ENCODE measurements at regions not wholly inside any gene's neighbourhood (a gene's known extent, or its start where the extent isn't known, plus 50 kb on each side); places are given as distances from the start of the nearest gene placed in this dataset.
A peak's percentile ranks its signal among the peaks of the same experiment; 100 is the strongest.

DNA sequence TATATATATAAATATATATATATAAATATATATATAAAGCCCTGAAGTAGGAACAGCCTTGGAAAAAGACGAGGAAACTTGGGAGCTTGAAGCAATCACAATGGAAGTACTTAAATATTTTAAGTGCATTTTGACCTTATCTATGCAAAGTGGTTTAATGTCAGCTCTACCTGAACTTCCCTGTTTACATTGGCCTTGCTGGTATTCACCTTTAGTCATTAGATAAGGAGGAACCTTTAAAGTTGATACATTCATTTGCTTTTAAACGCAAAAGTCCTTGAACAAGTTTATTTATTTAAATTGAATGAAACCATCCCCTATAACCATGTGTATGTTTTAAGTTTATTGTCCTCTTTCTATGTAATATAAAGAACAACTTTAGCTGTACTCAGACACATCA, 166.7 kb upstream of the ANKRD50 start:
- no peak for DNase-seq (ENCODE audit: low read depth)
- no peak overlapping the region for H3K4me3 ChIP-seq (ENCODE audit: low read length)
- TF ChIP-seq, protein P1, sequence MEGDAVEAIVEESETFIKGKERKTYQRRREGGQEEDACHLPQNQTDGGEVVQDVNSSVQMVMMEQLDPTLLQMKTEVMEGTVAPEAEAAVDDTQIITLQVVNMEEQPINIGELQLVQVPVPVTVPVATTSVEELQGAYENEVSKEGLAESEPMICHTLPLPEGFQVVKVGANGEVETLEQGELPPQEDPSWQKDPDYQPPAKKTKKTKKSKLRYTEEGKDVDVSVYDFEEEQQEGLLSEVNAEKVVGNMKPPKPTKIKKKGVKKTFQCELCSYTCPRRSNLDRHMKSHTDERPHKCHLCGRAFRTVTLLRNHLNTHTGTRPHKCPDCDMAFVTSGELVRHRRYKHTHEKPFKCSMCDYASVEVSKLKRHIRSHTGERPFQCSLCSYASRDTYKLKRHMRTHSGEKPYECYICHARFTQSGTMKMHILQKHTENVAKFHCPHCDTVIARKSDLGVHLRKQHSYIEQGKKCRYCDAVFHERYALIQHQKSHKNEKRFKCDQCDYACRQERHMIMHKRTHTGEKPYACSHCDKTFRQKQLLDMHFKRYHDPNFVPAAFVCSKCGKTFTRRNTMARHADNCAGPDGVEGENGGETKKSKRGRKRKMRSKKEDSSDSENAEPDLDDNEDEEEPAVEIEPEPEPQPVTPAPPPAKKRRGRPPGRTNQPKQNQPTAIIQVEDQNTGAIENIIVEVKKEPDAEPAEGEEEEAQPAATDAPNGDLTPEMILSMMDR (IDR thresholded peaks at IDR 0.05; ENCODE audit: insufficient read depth, low read depth, low read length, missing control alignments): no peak

DNA sequence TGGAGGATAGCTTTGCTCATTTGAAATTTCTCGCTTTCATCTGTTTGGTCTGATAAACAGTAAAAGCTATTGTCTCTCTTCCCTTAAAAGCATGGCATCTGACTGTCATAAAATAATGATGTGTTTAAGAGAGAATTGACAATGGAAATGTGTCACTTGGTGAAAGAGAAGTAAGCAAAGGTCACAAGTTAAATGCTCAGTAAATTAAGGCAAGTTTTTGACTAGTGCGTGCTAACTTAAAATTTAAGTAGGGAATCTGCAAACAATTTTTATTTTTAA, 161.6 kb upstream of the ANKRD50 start:
- TF ChIP-seq, protein P1 (IDR thresholded peaks at IDR 0.05; ENCODE audit: insufficient read depth, low read depth, low read length, missing control alignments): no peak
- no peak for DNase-seq (ENCODE audit: low read depth)
- no peak overlapping the region for H3K4me3 ChIP-seq (ENCODE audit: low read length)

DNA sequence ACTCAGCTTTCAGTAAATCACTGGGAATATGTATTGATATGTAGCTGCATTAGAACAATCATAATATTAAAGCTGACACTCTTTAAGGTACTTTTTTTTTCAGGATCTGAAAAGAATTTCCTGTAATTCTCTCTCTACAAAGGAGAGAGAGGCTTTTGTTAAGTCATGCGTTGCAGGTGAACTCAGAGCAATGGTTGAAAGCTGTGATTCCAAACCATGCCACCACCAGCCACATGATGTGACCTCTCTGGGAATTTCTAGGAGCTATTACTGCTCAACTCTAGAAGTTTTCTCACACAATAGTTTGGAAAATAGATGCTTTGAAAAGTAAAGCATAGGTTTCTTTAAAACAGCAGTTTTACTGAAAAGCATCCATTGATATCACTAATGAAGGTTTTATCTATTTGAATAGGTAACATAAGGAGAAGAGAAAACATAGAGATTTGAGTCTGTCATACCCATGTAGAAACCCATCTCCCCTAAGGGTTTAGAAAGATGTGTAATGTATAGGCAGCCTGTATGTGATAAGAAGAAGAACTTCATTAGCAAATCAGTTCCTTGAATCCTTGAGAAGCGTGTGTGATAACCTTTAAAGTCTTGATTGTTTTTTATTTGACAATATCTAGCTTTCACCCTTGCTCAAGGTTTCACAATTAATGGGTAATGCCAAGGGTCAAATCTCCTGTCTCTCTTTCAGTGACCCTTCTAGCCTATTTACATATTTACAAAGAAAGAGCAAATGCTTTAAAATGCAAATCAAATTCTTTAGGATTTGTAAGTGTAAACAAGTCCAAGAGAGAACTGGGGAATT, 161.0 kb upstream of the ANKRD50 start:
- TF ChIP-seq, protein P1 (IDR thresholded peaks at IDR 0.05; ENCODE audit: insufficient read depth, low read depth, low read length, missing control alignments): no peak
- H3K4me3 ChIP-seq (ENCODE audit: low read length): no peak overlapping the region
- no peak for DNase-seq (ENCODE audit: low read depth)

DNA sequence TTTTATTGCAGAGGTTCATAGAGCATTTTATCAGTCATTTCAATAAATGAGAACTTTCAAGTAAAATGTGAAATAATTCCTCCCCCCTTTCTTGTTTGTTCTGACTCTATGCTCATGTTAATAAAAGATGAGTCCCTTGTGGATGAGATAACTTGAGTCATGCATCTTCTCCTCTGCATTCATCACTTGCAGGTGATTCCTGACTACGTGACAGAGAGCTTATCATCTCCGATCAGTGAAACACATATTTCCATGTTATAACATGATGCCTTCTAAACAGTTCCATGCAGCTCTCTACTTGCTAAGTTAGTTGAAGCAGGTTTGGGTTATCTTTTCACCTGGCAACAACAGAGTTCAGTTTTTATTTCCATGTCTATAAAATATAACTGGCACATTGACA, 160.1 kb upstream of the ANKRD50 start:
- TF ChIP-seq, protein P1 (IDR thresholded peaks at IDR 0.05; ENCODE audit: insufficient read depth, low read depth, low read length, missing control alignments): no peak
- no peak overlapping the region for H3K4me3 ChIP-seq (ENCODE audit: low read length)
- DNase-seq (ENCODE audit: low read depth): no peak

DNA sequence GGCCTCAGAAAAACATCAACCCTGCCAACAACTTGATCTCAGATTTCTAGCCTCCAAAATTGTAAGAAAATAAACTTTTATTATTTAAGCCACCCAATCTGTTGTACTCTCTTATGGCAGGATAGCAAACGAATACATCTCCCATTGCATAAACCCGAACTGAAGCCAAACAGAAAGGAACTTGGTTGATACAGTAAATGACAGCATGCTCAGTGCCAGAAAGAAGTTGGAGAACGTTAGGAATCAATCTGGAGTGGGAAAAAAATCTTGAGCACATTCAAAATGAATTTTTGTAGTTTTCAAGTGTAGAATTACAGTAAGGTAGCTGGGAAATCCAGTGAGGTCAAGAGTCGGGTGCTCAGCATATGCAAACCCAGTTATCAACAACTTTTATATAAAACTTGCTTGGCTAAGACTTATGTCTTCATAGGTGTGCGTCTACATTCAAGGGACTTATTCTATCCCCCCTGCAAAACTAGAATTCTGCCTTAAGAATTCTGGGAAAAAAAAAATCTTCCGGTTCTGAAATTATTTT, 157.5 kb upstream of the ANKRD50 start:
- TF ChIP-seq, protein P1 (IDR thresholded peaks at IDR 0.05; ENCODE audit: insufficient read depth, low read depth, low read length, missing control alignments): no peak
- DNase-seq (ENCODE audit: low read depth): no peak
- no peak overlapping the region for H3K4me3 ChIP-seq (ENCODE audit: low read length)

DNA sequence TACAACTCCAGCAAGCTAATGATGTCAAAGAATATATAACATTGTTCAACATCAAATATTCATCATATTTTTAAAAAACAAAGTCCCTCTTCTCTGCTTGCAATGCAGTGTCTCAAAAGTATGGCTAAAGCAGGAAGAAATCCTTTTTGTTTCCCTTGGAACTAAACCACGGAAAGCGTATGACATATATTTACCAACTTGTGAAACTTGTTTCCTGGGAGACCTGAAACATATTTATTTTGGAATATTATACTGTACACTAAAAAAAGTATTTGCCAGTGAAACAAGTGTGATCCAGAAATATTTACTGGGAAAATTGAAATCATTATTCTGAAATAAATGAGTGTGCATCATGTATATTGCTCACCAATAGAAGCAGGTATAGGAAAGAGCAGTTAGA, 156.0 kb upstream of the ANKRD50 start:
- TF ChIP-seq, protein P1 (IDR thresholded peaks at IDR 0.05; ENCODE audit: insufficient read depth, low read depth, low read length, missing control alignments): no peak
- peak; percentile 24 for DNase-seq (ENCODE audit: low read depth)
- H3K4me3 ChIP-seq (ENCODE audit: low read length): no peak overlapping the region

DNA sequence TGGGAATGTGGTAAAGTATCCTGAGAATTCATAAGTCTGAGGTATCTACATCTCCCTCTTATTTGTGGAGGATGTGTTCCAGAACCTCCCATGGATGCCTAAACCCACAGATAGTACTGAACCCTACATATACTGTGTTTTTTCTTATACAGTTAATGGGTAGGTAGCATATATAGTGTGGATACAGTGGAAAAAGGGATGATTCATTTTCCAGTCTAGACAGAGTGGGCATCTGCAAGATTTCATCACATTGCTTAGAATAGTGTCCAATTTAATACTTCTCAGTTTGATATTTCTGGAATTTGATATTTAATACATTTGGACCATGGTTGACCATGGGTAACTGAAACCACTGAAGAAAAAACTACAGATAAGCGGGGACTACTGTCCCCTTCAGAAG, 155.0 kb upstream of the ANKRD50 start:
- TF ChIP-seq, protein P1 (IDR thresholded peaks at IDR 0.05; ENCODE audit: insufficient read depth, low read depth, low read length, missing control alignments): no peak
- peak; percentile 50 for DNase-seq (ENCODE audit: low read depth)
- no peak overlapping the region for H3K4me3 ChIP-seq (ENCODE audit: low read length)
